ENCODE measurements at regions not wholly inside any gene's neighbourhood (a gene's known extent, or its start where the extent isn't known, plus 50 kb on each side); places are given as distances from the start of the nearest gene placed in this dataset.

- TF ChIP-seq CTCF (IDR thresholded peaks at IDR 0.05), result no peak
- no peak for TF ChIP-seq EP300 (IDR thresholded peaks at IDR 0.05)
Observed at GRCh38 chr1:29998686-29999085, 724.7 kb downstream of the MATN1 start.
